Thoracic aorta (tissue), 2 donors: ENCODE measurements at regions not wholly inside any gene's neighbourhood (a gene's known extent, or its start where the extent isn't known, plus 50 kb on each side); places are given as distances from the start of the nearest gene placed in this dataset.
"Not testable (repeated sequence)": the region's sequence is repeated elsewhere in the genome, so short reads cannot be mapped to it uniquely, and the experiment has no call there.

Experiments used
- ATAC-seq: fragments of 150-250 bp; one replicate; pipeline ENCODE4 v1.8.0; 2017; ENCODE audit warnings: low read depth; ENCODE audit not compliant: insufficient number of reproducible peaks, low FRiP score
- DNase-seq: peaks from one replicate; pipeline ENCODE4 v3.0.0-alpha.2; 2020; ENCODE audit warnings: low spot score
- H3K27ac ChIP-seq, 2 donors: fragments of 200-600 bp; sonication (generic); 1 replicate in 1 of 2; 2 replicates in 1 of 2; pipeline ENCODE4 v1.5.1; 2016; ENCODE audit warnings: mild to moderate bottlenecking in 2 of 2, moderate library complexity in 2 of 2
- H3K27me3 ChIP-seq: fragments of 200-600 bp; sonication (generic); replicated peaks from 2 replicates; pipeline ENCODE4 v1.6.0; 2016; ENCODE audit warnings: mild to moderate bottlenecking; ENCODE audit not compliant: insufficient read depth
- H3K36me3 ChIP-seq: fragments of 200-600 bp; sonication (generic); one replicate; pipeline ENCODE4 v1.5.1; 2016
- H3K4me1 ChIP-seq, 2 donors: fragments of 200-600 bp; sonication (generic); 1 replicate in 1 of 2; 2 replicates in 1 of 2; pipeline versions ENCODE4 v1.5.1 to v1.6.0; 2016; ENCODE audit warnings: low read depth in 2 of 2, mild to moderate bottlenecking in 1 of 2; ENCODE audit not compliant: control insufficient read depth in 1 of 2
- H3K4me3 ChIP-seq: fragments of 200-600 bp; sonication (generic); 2 replicates; pipeline ENCODE4 v1.5.1; 2016; ENCODE audit warnings: mild to moderate bottlenecking
- H3K9me3 ChIP-seq: fragments of 200-600 bp; sonication (generic); 2 replicates; pipeline ENCODE4 v1.5.1; 2016
- CTCF ChIP-seq: fragments of 200-600 bp; sonication (generic); IDR thresholded peaks from one replicate; pipeline ENCODE4 v1.5.1; 2019; ENCODE audit warnings: antibody characterized with exemption

- ATAC-seq = no peak
- no peaks in the 10 kb centered on the region for H3K4me1 ChIP-seq
- no peak for DNase-seq
- H3K27me3 ChIP-seq = no peaks in the 10 kb centered on the region
- TF ChIP-seq CTCF = no peak
- H3K9me3 ChIP-seq = no peaks in the 10 kb centered on the region
- no peaks in the 10 kb centered on the region for H3K36me3 ChIP-seq
- no peak overlapping the region for H3K27ac ChIP-seq
- no peak overlapping the region for H3K4me3 ChIP-seq
Observed at GRCh38 chr11:23606191-23606590, 745.9 kb upstream of the CCDC179 start.

- TF ChIP-seq CTCF = no peak
- ATAC-seq (no peak), DNase-seq (no peak)
- Histone ChIP-seq H3K4me1 (no peaks in the 10 kb centered on the region), H3K9me3 (no peaks in the 10 kb centered on the region), H3K27me3 (no peaks in the 10 kb centered on the region), H3K27ac (no peak overlapping the region), H3K4me3 (no peak overlapping the region), H3K36me3 (no peaks in the 10 kb centered on the region)
Observed at GRCh38 chr11:23611726-23612125, 751.5 kb upstream of the CCDC179 start.

GRCh38 chr11:23620617-23621016 is 760.3 kb upstream of the CCDC179 start:
- ATAC-seq = no peak
- no peaks in the 10 kb centered on the region for H3K27me3 ChIP-seq
- no peak overlapping the region for H3K27ac ChIP-seq
- TF ChIP-seq CTCF = no peak
- no peak for DNase-seq
- H3K36me3 ChIP-seq = no peaks in the 10 kb centered on the region
- no peaks in the 10 kb centered on the region for H3K9me3 ChIP-seq
- no peaks in the 10 kb centered on the region for H3K4me1 ChIP-seq
- H3K4me3 ChIP-seq = no peak overlapping the region

GRCh38 chr11:23632293-23632692 is 772.0 kb upstream of the CCDC179 start:
- Histone ChIP-seq H3K36me3 (no peaks in the 10 kb centered on the region), H3K4me3 (no peak overlapping the region), H3K9me3 (peaks cover 2% of the 10 kb centered on the region), H3K27me3 (no peaks in the 10 kb centered on the region), H3K27ac (no peak overlapping the region), H3K4me1 (no peaks in the 10 kb centered on the region)
- ATAC-seq (no peak), DNase-seq (no peak)
- no peak for TF ChIP-seq CTCF

- no peaks in the 10 kb centered on the region for H3K4me1 ChIP-seq
- H3K36me3 ChIP-seq = no peaks in the 10 kb centered on the region
- no peak overlapping the region for H3K4me3 ChIP-seq
- no peaks in the 10 kb centered on the region for H3K27me3 ChIP-seq
- DNase-seq (no peak), ATAC-seq (no peak)
- no peak for TF ChIP-seq CTCF
- no peak overlapping the region for H3K27ac ChIP-seq
- H3K9me3 ChIP-seq = peaks cover 3% of the 10 kb centered on the region
Observed at GRCh38 chr11:23644443-23644842, 784.2 kb upstream of the CCDC179 start.

- H3K36me3 ChIP-seq, H3K27me3 ChIP-seq, H3K4me3 ChIP-seq, H3K9me3 ChIP-seq, H3K4me1 ChIP-seq, ATAC-seq, DNase-seq, H3K27ac ChIP-seq: not testable (repeated sequence)
Observed at GRCh38 chr11:23652336-23652735, 792.1 kb upstream of the CCDC179 start.
